ENCODE measurements at regions not wholly inside any gene's neighbourhood (a gene's known extent, or its start where the extent isn't known, plus 50 kb on each side); places are given as distances from the start of the nearest gene placed in this dataset.

DNA sequence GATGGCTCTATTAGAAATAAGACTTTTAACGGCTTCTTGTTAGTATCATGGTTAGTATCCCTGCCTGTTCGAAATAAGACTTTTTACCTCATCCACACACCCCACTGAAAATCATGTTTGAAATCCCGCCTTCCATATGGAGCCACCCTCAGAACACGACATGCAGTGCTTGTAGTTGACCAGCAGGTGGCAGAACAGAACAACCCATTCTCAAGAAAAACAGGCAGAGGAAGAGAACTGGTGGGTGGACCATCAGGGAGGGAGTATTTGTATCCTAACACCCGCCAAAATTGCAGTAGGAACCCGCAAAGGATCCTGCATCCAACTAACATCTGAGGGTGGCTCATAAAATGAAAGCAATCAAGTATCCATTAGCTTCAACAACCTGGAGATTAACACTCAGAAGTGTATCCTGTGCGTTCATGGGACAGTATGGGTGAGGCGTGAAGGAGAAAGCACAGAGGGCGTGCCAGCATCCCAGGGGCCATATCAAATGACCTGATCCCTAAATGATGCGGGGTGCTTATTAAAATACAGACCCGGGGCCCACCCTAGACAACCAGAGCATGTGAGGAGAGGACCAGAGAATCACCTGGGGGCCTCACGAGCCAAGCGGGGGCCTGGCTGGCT is 89.6 kb upstream of the NHSL1 start (continued):
- TF ChIP-seq, protein P1, sequence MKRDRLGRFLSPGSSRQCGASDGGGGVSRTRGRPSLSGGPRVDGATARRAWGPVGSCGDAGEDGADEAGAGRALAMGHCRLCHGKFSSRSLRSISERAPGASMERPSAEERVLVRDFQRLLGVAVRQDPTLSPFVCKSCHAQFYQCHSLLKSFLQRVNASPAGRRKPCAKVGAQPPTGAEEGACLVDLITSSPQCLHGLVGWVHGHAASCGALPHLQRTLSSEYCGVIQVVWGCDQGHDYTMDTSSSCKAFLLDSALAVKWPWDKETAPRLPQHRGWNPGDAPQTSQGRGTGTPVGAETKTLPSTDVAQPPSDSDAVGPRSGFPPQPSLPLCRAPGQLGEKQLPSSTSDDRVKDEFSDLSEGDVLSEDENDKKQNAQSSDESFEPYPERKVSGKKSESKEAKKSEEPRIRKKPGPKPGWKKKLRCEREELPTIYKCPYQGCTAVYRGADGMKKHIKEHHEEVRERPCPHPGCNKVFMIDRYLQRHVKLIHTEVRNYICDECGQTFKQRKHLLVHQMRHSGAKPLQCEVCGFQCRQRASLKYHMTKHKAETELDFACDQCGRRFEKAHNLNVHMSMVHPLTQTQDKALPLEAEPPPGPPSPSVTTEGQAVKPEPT (CRISPR knock-in tag; IDR thresholded peaks at IDR 0.05; ENCODE audit: low read depth) = no peak
- TF ChIP-seq NFE2L2 (IDR thresholded peaks at IDR 0.05; ENCODE audit: low read length) = no peak
- no peak for TF ChIP-seq SOX6 (IDR thresholded peaks at IDR 0.05)
- TF ChIP-seq SOX6 (CRISPR knock-in tag; IDR thresholded peaks at IDR 0.05) = peak; percentile 27; the same call in 1 of the 2 replicates
- TF ChIP-seq ARID2 (CRISPR knock-in tag; IDR thresholded peaks at IDR 0.05; ENCODE audit: borderline replicate concordance) = no peak
- TF ChIP-seq SIN3B (IDR thresholded peaks at IDR 0.05; ENCODE audit: low read length) = 0 out of 2 replicates have a peak, but pooled peaks have one; percentile 43
- TF ChIP-seq ZNF577 (CRISPR knock-in tag; IDR thresholded peaks at IDR 0.05; ENCODE audit: borderline replicate concordance, low read depth) = no peak
- TF ChIP-seq ZNF672 (CRISPR knock-in tag; IDR thresholded peaks at IDR 0.05) = no peak
- TF ChIP-seq, protein P2, sequence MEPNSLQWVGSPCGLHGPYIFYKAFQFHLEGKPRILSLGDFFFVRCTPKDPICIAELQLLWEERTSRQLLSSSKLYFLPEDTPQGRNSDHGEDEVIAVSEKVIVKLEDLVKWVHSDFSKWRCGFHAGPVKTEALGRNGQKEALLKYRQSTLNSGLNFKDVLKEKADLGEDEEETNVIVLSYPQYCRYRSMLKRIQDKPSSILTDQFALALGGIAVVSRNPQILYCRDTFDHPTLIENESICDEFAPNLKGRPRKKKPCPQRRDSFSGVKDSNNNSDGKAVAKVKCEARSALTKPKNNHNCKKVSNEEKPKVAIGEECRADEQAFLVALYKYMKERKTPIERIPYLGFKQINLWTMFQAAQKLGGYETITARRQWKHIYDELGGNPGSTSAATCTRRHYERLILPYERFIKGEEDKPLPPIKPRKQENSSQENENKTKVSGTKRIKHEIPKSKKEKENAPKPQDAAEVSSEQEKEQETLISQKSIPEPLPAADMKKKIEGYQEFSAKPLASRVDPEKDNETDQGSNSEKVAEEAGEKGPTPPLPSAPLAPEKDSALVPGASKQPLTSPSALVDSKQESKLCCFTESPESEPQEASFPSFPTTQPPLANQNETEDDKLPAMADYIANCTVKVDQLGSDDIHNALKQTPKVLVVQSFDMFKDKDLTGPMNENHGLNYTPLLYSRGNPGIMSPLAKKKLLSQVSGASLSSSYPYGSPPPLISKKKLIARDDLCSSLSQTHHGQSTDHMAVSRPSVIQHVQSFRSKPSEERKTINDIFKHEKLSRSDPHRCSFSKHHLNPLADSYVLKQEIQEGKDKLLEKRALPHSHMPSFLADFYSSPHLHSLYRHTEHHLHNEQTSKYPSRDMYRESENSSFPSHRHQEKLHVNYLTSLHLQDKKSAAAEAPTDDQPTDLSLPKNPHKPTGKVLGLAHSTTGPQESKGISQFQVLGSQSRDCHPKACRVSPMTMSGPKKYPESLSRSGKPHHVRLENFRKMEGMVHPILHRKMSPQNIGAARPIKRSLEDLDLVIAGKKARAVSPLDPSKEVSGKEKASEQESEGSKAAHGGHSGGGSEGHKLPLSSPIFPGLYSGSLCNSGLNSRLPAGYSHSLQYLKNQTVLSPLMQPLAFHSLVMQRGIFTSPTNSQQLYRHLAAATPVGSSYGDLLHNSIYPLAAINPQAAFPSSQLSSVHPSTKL (CRISPR knock-in tag; IDR thresholded peaks at IDR 0.05) = peak; percentile 27; the same call in 1 of the 2 replicates
- TF ChIP-seq FLYWCH1 (CRISPR knock-in tag; IDR thresholded peaks at IDR 0.05) = no peak
- peak; percentile 89 for TF ChIP-seq STAG1 (CRISPR knock-in tag; IDR thresholded peaks at IDR 0.05)
- peak; percentile 41; the same call in 1 of the 2 replicates for TF ChIP-seq ZNF501 (CRISPR knock-in tag; IDR thresholded peaks at IDR 0.05)
- no peak for TF ChIP-seq TCF7 (IDR thresholded peaks at IDR 0.05; ENCODE audit: low read depth)
- no peak for TF ChIP-seq ZNF780A (CRISPR knock-in tag; IDR thresholded peaks at IDR 0.05)
- TF ChIP-seq HNRNPLL (IDR thresholded peaks at IDR 0.05; ENCODE audit: low read depth, low read length, poor library complexity, severe bottlenecking) = no peak
- 0 out of 2 replicates have a peak, but pooled peaks have one; percentile 19 for TF ChIP-seq FOSL2 (CRISPR knock-in tag; IDR thresholded peaks at IDR 0.05)
- TF ChIP-seq, protein P3, sequence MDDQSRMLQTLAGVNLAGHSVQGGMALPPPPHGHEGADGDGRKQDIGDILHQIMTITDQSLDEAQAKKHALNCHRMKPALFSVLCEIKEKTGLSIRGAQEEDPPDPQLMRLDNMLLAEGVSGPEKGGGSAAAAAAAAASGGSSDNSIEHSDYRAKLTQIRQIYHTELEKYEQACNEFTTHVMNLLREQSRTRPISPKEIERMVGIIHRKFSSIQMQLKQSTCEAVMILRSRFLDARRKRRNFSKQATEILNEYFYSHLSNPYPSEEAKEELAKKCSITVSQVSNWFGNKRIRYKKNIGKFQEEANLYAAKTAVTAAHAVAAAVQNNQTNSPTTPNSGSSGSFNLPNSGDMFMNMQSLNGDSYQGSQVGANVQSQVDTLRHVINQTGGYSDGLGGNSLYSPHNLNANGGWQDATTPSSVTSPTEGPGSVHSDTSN (CRISPR knock-in tag; IDR thresholded peaks at IDR 0.05; ENCODE audit: borderline replicate concordance) = no peak
- TF ChIP-seq, protein P4, sequence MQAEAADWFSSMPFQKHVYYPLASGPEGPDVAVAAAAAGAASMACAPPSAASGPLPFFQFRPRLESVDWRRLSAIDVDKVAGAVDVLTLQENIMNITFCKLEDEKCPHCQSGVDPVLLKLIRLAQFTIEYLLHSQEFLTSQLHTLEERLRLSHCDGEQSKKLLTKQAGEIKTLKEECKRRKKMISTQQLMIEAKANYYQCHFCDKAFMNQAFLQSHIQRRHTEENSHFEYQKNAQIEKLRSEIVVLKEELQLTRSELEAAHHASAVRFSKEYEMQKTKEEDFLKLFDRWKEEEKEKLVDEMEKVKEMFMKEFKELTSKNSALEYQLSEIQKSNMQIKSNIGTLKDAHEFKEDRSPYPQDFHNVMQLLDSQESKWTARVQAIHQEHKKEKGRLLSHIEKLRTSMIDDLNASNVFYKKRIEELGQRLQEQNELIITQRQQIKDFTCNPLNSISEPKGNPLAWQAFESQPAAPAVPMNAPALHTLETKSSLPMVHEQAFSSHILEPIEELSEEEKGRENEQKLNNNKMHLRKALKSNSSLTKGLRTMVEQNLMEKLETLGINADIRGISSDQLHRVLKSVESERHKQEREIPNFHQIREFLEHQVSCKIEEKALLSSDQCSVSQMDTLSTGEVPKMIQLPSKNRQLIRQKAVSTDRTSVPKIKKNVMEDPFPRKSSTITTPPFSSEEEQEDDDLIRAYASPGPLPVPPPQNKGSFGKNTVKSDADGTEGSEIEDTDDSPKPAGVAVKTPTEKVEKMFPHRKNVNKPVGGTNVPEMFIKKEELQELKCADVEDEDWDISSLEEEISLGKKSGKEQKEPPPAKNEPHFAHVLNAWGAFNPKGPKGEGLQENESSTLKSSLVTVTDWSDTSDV (CRISPR knock-in tag; IDR thresholded peaks at IDR 0.05) = no peak
